GM18505 (cell line): ENCODE measurements at regions not wholly inside any gene's neighbourhood (a gene's known extent, or its start where the extent isn't known, plus 50 kb on each side); places are given as distances from the start of the nearest gene placed in this dataset.
A peak's percentile ranks its signal among the peaks of the same experiment; 100 is the strongest.

ENCODE experiments used
- ATAC-seq: cut with Tn5 transposase; IDR thresholded peaks from one replicate; pipeline ENCODE4 v1.9.1; 2021; ENCODE audit not compliant: unreplicated experiment
- POLR2A ChIP-seq: IDR thresholded peaks from 4 replicates; pipeline ENCODE4 v1.6.1; 2011; ENCODE audit warnings: borderline replicate concordance; ENCODE audit not compliant: insufficient read depth, insufficient read length; ENCODE audit errors: extremely low read depth

DNA sequence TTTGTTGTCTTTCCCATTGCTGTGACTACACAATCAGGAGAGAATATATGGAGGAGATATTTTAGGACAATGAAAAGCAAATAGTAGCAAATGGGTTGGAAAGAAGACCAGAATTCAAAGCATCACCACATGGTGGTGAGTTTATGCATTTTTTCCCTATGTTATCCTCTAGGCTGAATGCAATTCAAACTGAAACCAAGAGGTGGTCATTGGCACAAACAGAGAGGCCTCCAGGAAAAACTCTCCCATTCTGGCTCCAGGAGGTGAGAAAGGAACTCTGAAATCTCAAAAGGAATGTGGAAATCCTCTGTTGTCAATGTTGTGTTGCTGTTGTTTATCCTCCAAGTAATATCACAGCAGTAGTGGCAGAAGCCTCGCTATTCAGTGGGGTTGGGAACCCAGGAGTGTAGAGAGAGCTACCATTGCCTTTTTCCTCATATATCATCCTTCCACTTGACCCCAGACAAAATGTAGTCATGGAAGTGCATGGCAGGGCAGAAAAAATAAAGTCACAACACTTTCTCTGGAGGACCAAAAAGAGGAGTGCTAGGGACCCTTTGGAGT is 819.1 kb downstream of the GRID1 start:
- ATAC-seq: no peak
- TF ChIP-seq POLR2A: no peak

DNA sequence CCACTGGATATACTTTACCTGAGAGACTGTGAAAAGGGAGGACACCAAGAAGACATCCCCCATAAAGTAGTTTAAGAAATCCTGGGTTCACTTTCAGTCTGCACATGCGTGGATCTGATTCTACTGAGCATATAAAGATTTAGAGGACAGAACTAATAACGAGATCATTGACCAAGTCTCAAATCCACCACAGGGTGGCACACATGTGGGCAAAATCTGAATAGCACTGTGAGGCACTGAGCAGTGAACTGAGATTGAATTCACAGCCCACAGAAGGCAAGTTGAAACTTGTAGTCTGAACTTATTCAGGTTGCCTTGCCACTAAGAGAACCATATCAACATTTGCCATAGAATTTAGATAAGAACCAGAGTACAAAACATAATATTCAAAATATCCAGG is 818.6 kb downstream of the GRID1 start:
- no peak for TF ChIP-seq POLR2A
- ATAC-seq: peak; percentile 87
